K562 (cell line): ENCODE measurements at regions not wholly inside any gene's neighbourhood (a gene's known extent, or its start where the extent isn't known, plus 50 kb on each side); places are given as distances from the start of the nearest gene placed in this dataset.

Experiments
- ATAC-seq: fragments of 200-7000 bp; cut with Tn5 transposase; 3 replicates; pipeline ENCODE4 v1.9.1; 2020; ENCODE audit warnings: moderate library complexity
- BruUV-seq: library from RNA; stranded (reverse); fragments of 400-500 nt; replicated peaks from 2 replicates; lab custom pipeline; 2021; lab: Mats Ljungman, UMichigan
- CTCF ChIA-PET: fragments of 300-600 bp; formaldehyde crosslinking; extraction: SDS; loops from one replicate; lab custom pipeline; 2021; ENCODE audit warnings: low intra/inter-chr PET ratio; lab: Yijun Ruan, JAX
- POLR2A ChIA-PET: fragments of 300-600, 350-650 bp; sonication (Branson Sonifier 250); formaldehyde crosslinking; extraction: SDS; loops from one replicate; lab custom pipeline; 2021; ENCODE audit warnings: antibody characterized with exemption, inconsistent platforms; lab: Yijun Ruan, JAX
- DNase-seq, 4 experiments: peaks; one replicate each; pipeline versions ENCODE4 v3.0.0 to v3.0.0-alpha.2; 2011 to 2018; ENCODE audit warnings: low spot score in 3 of 4, mixed read lengths in 3 of 4; ENCODE audit errors: extremely low read depth in 1 of 4
- FAIRE-seq: peaks from 2 replicates; lab custom pipeline; 2011; peaks lifted over from hg19 to GRCh38; lab: Jason Lieb, UNC
- H2AFZ ChIP-seq: 2 replicates; pipeline ENCODE4 v1.6.0; 2011; ENCODE audit warnings: low read depth, low read length, control low read depth, inconsistent platforms
- H3K27ac ChIP-seq: fragments of 200-600 bp; 3 replicates; pipeline ENCODE4 v1.8.0; 2011; ENCODE audit warnings: low read depth, mild to moderate bottlenecking, control low read depth, inconsistent platforms, low read length, moderate library complexity, mixed read lengths; ENCODE audit errors: extremely low read depth
- H3K27me3 ChIP-seq, 2 experiments: fragments of 300-600 bp in 1 of 2; 2 replicates in 1 of 2; 3 replicates in 1 of 2; pipeline versions ENCODE4 v1.6.0 to v1.8.0; 2011; ENCODE audit warnings: inconsistent platforms in 2 of 2, low read length in 2 of 2, mild to moderate bottlenecking in 1 of 2, mixed read lengths in 1 of 2, moderate library complexity in 1 of 2; ENCODE audit not compliant: control insufficient read depth in 2 of 2, insufficient read depth in 2 of 2
- H3K36me3 ChIP-seq: fragments of 300-600 bp; 3 replicates; pipeline ENCODE4 v1.8.0; 2011; ENCODE audit warnings: mild to moderate bottlenecking, low read length, inconsistent platforms; ENCODE audit not compliant: control insufficient read depth, insufficient read depth
- H3K4me1 ChIP-seq, 2 experiments: fragments of 200-600 bp in 1 of 2; replicated peaks in 1 of 2; 2 replicates in 1 of 2; 3 replicates in 1 of 2; pipeline versions ENCODE4 v1.5.1 to v1.8.0; 2011; ENCODE audit warnings: inconsistent platforms in 2 of 2, low read length in 2 of 2, mild to moderate bottlenecking in 1 of 2, mixed read lengths in 1 of 2, moderate library complexity in 1 of 2; ENCODE audit not compliant: control insufficient read depth in 2 of 2, insufficient read depth in 2 of 2
- H3K4me2 ChIP-seq: 2 replicates; pipeline ENCODE4 v1.6.1; 2011; ENCODE audit warnings: low read length, control low read depth, inconsistent platforms, mixed read lengths; ENCODE audit not compliant: insufficient read depth
- H3K4me3 ChIP-seq: fragments of 200-600 bp; sonication (generic), shearing (Covaris generic); 2 replicates; pipeline ENCODE4 v1.5.1; 2016; ENCODE audit warnings: control low read depth, inconsistent platforms
- H3K79me2 ChIP-seq: fragments of 200-600 bp; 3 replicates; pipeline ENCODE4 v1.8.0; 2011; ENCODE audit warnings: low read length, inconsistent platforms; ENCODE audit not compliant: control insufficient read depth, insufficient read depth
- H3K9ac ChIP-seq, 2 experiments: 2 replicates each; pipeline versions ENCODE4 v1.6.0 to v1.6.1; 2011; ENCODE audit warnings: low read depth in 2 of 2, low read length in 2 of 2, control low read depth in 1 of 2, inconsistent platforms in 1 of 2, mild to moderate bottlenecking in 1 of 2, mixed read lengths in 1 of 2; ENCODE audit not compliant: insufficient read depth in 1 of 2
- H3K9me1 ChIP-seq: one replicate; pipeline ENCODE4 v1.6.0; 2011; ENCODE audit warnings: inconsistent platforms, mild to moderate bottlenecking, low read length, moderate library complexity; ENCODE audit not compliant: control insufficient read depth, insufficient read depth
- H3K9me3 ChIP-seq: replicated peaks from 2 replicates; pipeline ENCODE4 v1.5.1; 2011; ENCODE audit warnings: low read depth, low read length, inconsistent platforms; ENCODE audit not compliant: control insufficient read depth, insufficient read depth
- H4K20me1 ChIP-seq: replicated peaks from 2 replicates; pipeline ENCODE4 v1.6.1; 2011; ENCODE audit warnings: low read length, inconsistent platforms, mixed read lengths; ENCODE audit not compliant: control insufficient read depth, insufficient read depth
- E2F8 ChIP-seq: fragments of 450-650 bp; IDR thresholded peaks from 2 replicates; pipeline ENCODE4 v1.7.1; 2018; ENCODE audit warnings: mild to moderate bottlenecking, low read depth; ENCODE audit not compliant: partially characterized antibody
- EHMT2 ChIP-seq: fragments of 450-650 bp; IDR thresholded peaks from 2 replicates; pipeline ENCODE4 v1.6.1; 2018; ENCODE audit warnings: antibody characterized with exemption
- NFE2 ChIP-seq: IDR thresholded peaks from 2 replicates; pipeline ENCODE4 v1.6.1; 2014; ENCODE audit warnings: antibody characterized with exemption, low read depth
- PKNOX1 ChIP-seq: fragments of 450-650 bp; IDR thresholded peaks from 2 replicates; pipeline ENCODE4 v1.6.1; 2016
- RBM34 ChIP-seq: fragments of 200-400 bp; formaldehyde crosslinking; IDR thresholded peaks from 2 replicates; pipeline ENCODE4 v1.6.1; 2018; ENCODE audit warnings: low read length, borderline replicate concordance; ENCODE audit not compliant: insufficient read depth
- VEZF1 ChIP-seq: fragments of 200-800 bp; sonication (Bioruptor generic); IDR thresholded peaks from 2 replicates; pipeline ENCODE4 v1.6.1; 2017; ENCODE audit warnings: missing genetic modification characterization, missing compliant biosample characterization
- ZNF444 ChIP-seq: fragments of 250-450 bp; sonication (Bioruptor Pico); IDR thresholded peaks from 2 replicates; pipeline ENCODE4 v1.4.0; 2020; ENCODE audit warnings: mild to moderate bottlenecking, moderate library complexity
- ZNF518B ChIP-seq: fragments of 250-450 bp; sonication (Bioruptor Pico); IDR thresholded peaks from 2 replicates; pipeline ENCODE4 v1.5.0; 2021; ENCODE audit warnings: mild to moderate bottlenecking, moderate library complexity
- WGBS: fragments of 100-300 bp; shearing (Covaris generic); methylation state at CpG from one replicate; pipeline ENCODE4 v1.1.6; 2016; ENCODE audit warnings: low coverage, mixed read lengths; ENCODE audit not compliant: insufficient coverage; ENCODE audit errors: missing lambda C conversion rate; 5-methylcytosine and 5-hydroxymethylcytosine counted together
- in situ Hi-C: fragments of 300-500 bp; cut with MboI; formaldehyde crosslinking; loops from 4 replicates; pipeline ENCODE4 v1.15.0; 2018; ENCODE audit warnings: inconsistent platforms, mixed read lengths
- intact Hi-C: fragments of 100-400 bp; cut with micrococcal nuclease; formaldehyde crosslinking; loops from 2 replicates; pipeline ENCODE4 v1.14.2; 2022

- TF ChIP-seq VEZF1 = no peak
- no peak for TF ChIP-seq ZNF444
- no peak for TF ChIP-seq EHMT2
- no peak for TF ChIP-seq RBM34
Observed at GRCh38 chr7:51881309-51881708, 564.7 kb upstream of the COBL start (continued).

- no peaks in the 10 kb centered on the region for H4K20me1 ChIP-seq
- intact Hi-C loops = no loop called here
- CTCF ChIA-PET = no interaction called here
- no peak overlapping the region for H3K4me3 ChIP-seq
- 14% methylated on average over 1 of the region's 1 CpG for WGBS
- no peaks in the 10 kb centered on the region; the same call in 1 of the 2 replicates for H3K9me3 ChIP-seq
- BruUV-seq = no TSS peak
- no peak for DNase-seq
- no peak overlapping the region for H3K27ac ChIP-seq
- H3K79me2 ChIP-seq = no peaks in the 10 kb centered on the region
- in situ Hi-C loops = no loop called here
- no peaks in the 10 kb centered on the region for H3K4me1 ChIP-seq
- no peak for ATAC-seq
- no peak overlapping the region for H2AFZ ChIP-seq
- no peaks in the 10 kb centered on the region for H3K27me3 ChIP-seq
- H3K9me1 ChIP-seq = no peaks in the 10 kb centered on the region
- no peak overlapping the region for H3K9ac ChIP-seq
- no peak for FAIRE-seq
- H3K4me2 ChIP-seq = no peak overlapping the region
- H3K36me3 ChIP-seq = no peaks in the 10 kb centered on the region
- POLR2A ChIA-PET = no interaction called here
- TF ChIP-seq PKNOX1 = no peak
- no peak for TF ChIP-seq NFE2
- TF ChIP-seq ZNF518B (CRISPR knock-in tag) = no peak
- no peak for TF ChIP-seq E2F8
Observed at GRCh38 chr7:51878865-51879264, 562.3 kb upstream of the COBL start.
